ENCODE measurements at regions not wholly inside any gene's neighbourhood (a gene's known extent, or its start where the extent isn't known, plus 50 kb on each side); places are given as distances from the start of the nearest gene placed in this dataset.

GRCh38 chr2:217738061-217738460 is 264.7 kb downstream of the TNS1 start:
- Histone ChIP-seq H3K4me3 (no peak overlapping the region), H3K27ac (no peak overlapping the region), H3K36me3 (ENCODE audit: low read depth, missing control alignments) (no peaks in the 10 kb centered on the region), H3K4me1 (peaks cover 25% of the 10 kb centered on the region), H3K9me3 (no peaks in the 10 kb centered on the region), H3K27me3 (no peaks in the 10 kb centered on the region)
- 74 to 82% methylated on average over 3 of the region's 3 CpGs for WGBS, 2 donors
- TF ChIP-seq, protein P1, sequence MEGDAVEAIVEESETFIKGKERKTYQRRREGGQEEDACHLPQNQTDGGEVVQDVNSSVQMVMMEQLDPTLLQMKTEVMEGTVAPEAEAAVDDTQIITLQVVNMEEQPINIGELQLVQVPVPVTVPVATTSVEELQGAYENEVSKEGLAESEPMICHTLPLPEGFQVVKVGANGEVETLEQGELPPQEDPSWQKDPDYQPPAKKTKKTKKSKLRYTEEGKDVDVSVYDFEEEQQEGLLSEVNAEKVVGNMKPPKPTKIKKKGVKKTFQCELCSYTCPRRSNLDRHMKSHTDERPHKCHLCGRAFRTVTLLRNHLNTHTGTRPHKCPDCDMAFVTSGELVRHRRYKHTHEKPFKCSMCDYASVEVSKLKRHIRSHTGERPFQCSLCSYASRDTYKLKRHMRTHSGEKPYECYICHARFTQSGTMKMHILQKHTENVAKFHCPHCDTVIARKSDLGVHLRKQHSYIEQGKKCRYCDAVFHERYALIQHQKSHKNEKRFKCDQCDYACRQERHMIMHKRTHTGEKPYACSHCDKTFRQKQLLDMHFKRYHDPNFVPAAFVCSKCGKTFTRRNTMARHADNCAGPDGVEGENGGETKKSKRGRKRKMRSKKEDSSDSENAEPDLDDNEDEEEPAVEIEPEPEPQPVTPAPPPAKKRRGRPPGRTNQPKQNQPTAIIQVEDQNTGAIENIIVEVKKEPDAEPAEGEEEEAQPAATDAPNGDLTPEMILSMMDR (IDR thresholded peaks at IDR 0.05): no peak
- no peak for TF ChIP-seq POLR2A (IDR thresholded peaks at IDR 0.05)
- DNase-seq: no peak
- intact Hi-C loops (cut with DNase I; ENCODE audit: low total_unique reads): no loop called here

DNA sequence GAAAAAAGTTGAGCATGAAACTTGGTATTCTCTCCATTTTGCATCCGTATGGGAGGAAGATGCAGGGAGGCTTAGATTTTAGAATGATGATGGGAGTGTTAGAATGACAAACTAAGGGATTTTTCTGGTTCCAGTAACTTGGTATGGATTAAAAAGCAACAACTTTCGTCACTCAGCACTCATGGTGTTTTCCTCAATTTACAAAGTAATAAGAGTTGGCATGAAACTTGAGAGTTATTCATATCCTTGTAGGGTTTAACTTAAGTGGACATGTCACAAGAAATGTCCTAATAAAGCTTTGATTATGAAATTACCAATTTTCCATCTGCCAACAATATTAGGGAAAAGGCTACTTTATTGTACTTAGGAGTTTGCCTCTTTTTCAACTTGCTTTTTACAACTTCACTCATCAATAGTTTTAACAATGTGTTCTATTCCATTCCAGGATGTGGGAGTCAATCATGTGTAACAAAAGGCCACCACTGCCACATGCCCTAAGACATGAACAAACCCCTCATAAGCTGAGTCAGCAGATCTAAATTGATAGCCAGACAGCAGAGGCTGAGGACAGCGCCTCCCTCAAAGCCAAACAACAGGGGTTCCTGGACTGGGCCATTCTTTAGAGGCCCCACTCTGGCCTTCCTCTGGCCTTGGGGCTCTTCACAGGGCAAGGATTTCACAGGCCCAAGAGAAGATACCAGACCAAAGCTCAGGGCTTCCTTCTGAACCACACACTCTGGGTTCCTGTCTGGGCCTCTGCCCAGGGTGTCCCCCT is 265.8 kb downstream of the TNS1 start:
- TF ChIP-seq, protein P1 (IDR thresholded peaks at IDR 0.05): no peak
- no peak for TF ChIP-seq POLR2A (IDR thresholded peaks at IDR 0.05)
- Histone ChIP-seq H3K4me3 (no peak overlapping the region), H3K27me3 (no peaks in the 10 kb centered on the region), H3K4me1 (peaks cover 27% of the 10 kb centered on the region), H3K9me3 (no peaks in the 10 kb centered on the region), H3K36me3 (ENCODE audit: low read depth, missing control alignments) (no peaks in the 10 kb centered on the region), H3K27ac (no peak overlapping the region)
- 74 to 79% methylated on average over 3 of the region's 3 CpGs for WGBS, 2 donors
- peak; percentile 41 for DNase-seq
- intact Hi-C loops (cut with DNase I; ENCODE audit: low total_unique reads): no loop called here

DNA sequence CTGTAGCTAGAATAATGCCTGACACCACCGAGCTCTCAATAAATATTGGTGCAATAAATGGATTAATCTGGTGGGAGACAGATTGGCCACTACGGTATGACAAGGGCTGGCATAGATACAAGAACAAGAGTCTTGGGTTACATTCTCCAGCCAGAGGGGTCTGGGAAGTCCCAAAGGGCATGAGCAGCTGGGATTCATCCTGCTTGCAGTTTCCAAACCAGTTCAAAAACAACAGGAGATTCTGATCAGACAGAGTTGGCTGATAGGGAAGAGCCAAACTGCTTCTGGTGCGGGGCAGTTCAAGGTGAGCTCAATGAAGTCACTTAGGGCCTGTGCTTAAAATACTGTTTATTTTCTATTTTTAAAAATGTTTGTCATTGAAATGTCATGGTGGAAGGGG is 266.9 kb downstream of the TNS1 start:
- DNase-seq: no peak
- no peaks in the 10 kb centered on the region for H3K36me3 ChIP-seq (ENCODE audit: low read depth, missing control alignments)
- H3K27ac ChIP-seq: no peak overlapping the region
- intact Hi-C loops (cut with DNase I; ENCODE audit: low total_unique reads): no loop called here
- TF ChIP-seq, protein P1 (IDR thresholded peaks at IDR 0.05): no peak
- TF ChIP-seq POLR2A (IDR thresholded peaks at IDR 0.05): no peak
- peaks cover 23% of the 10 kb centered on the region for H3K4me1 ChIP-seq
- H3K27me3 ChIP-seq: no peaks in the 10 kb centered on the region
- no peaks in the 10 kb centered on the region for H3K9me3 ChIP-seq
- no peak overlapping the region for H3K4me3 ChIP-seq
- WGBS, 2 donors: 66 to 79% methylated on average over 3 of the region's 3 CpGs

DNA sequence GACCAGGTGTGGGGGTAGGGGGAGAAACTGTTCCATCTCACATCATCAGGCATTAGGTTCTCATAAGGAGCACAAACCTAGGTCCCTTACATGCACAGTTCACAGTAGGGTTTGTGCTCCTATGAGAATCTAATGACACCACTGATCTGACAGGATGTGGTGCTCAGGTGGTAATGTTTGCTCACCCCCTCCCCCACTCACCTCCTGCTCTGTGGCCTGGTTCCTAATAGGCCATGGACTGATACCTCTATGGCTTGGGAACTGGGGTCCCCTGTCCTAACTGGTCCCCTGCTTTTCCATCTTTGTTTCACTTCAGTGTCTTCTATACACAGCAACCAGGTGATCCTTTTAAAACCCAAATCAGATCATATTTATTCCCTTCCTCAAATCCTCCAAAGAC is 267.8 kb downstream of the TNS1 start:
- TF ChIP-seq, protein P1 (IDR thresholded peaks at IDR 0.05): no peak
- TF ChIP-seq POLR2A (IDR thresholded peaks at IDR 0.05): no peak
- no peak overlapping the region for H3K4me3 ChIP-seq
- intact Hi-C loops (cut with DNase I; ENCODE audit: low total_unique reads): no loop called here
- no peaks in the 10 kb centered on the region for H3K9me3 ChIP-seq
- DNase-seq: no peak
- no peaks in the 10 kb centered on the region for H3K36me3 ChIP-seq (ENCODE audit: low read depth, missing control alignments)
- no peaks in the 10 kb centered on the region for H3K27me3 ChIP-seq
- no peak overlapping the region for H3K27ac ChIP-seq
- H3K4me1 ChIP-seq: peaks cover 17% of the 10 kb centered on the region

- peak overlapping the region in 1 of 2 donors; percentile 21 for H3K27ac ChIP-seq
These were observed 269.3 kb downstream of the TNS1 start for GRCh38 chr2:217733461-217733860.

More at GRCh38 chr2:217733461-217733860, 269.3 kb downstream of the TNS1 start:
- no peak for DNase-seq
- no peaks in the 10 kb centered on the region for H3K36me3 ChIP-seq (ENCODE audit: low read depth, missing control alignments)
- no peaks in the 10 kb centered on the region for H3K9me3 ChIP-seq
- intact Hi-C loops (cut with DNase I; ENCODE audit: low total_unique reads): no loop called here
- TF ChIP-seq, protein P1 (IDR thresholded peaks at IDR 0.05): no peak
- no peak for TF ChIP-seq POLR2A (IDR thresholded peaks at IDR 0.05)
- H3K4me3 ChIP-seq: no peak overlapping the region
- 63 to 71% methylated on average over 3 of the region's 3 CpGs for WGBS, 2 donors
- no peaks in the 10 kb centered on the region for H3K27me3 ChIP-seq
- H3K4me1 ChIP-seq: peaks cover 16% of the 10 kb centered on the region

Measured in testis (tissue), 2 donors.